ENCODE measurements at regions not wholly inside any gene's neighbourhood (a gene's known extent, or its start where the extent isn't known, plus 50 kb on each side); places are given as distances from the start of the nearest gene placed in this dataset.

- POLR2A ChIA-PET, result no interaction called here
- Histone ChIP-seq H3K9ac (replicated peaks; ENCODE audit: extremely low read depth, insufficient read depth, low read length) (no peak overlapping the region), H3K36me3 (ENCODE audit: control insufficient read depth in 2 of 2, extremely low read depth in 1 of 2, insufficient read depth in 2 of 2, low read length in 2 of 2) (no peaks in the 10 kb centered on the region), H3K4me2 (ENCODE audit: insufficient read depth, low read length) (peak overlapping the region; percentile 71), H3K27ac (ENCODE audit: insufficient read depth, low read depth, low read length) (no peak overlapping the region), H3K27me3 (ENCODE audit: control insufficient read depth in 2 of 2, insufficient read depth in 2 of 2, low read length in 2 of 2) (peaks cover 0 to 2% of the 10 kb centered on the region in 2 experiments), H3K4me3 (replicated peaks in 1 of 3; ENCODE audit: insufficient read depth in 1 of 3, low read depth in 1 of 3, low read length in 3 of 3) (no peak overlapping the region), H4K20me1 (replicated peaks; ENCODE audit: control insufficient read depth, extremely low read depth, insufficient read depth, low read length) (no peaks in the 10 kb centered on the region), H3K79me2 (ENCODE audit: control insufficient read depth, insufficient read depth, low read length) (no peaks in the 10 kb centered on the region), H3K9me1 (replicated peaks; ENCODE audit: control insufficient read depth, extremely low read depth, insufficient read depth, low read length) (no peaks in the 10 kb centered on the region), H2AFZ (ENCODE audit: low read depth, low read length) (no peak overlapping the region), H3K4me1 (ENCODE audit: control insufficient read depth, extremely low read depth, insufficient read depth, low read length) (peaks cover 13% of the 10 kb centered on the region), H3K9me3 (replicated peaks; ENCODE audit: control insufficient read depth, insufficient read depth, low read length) (no peaks in the 10 kb centered on the region)
- CTCF ChIA-PET, result no interaction called here
- dilution Hi-C loops (cut with MboI; ENCODE audit: extremely low pct_ligation_motif_present, low sequenced_read_pairs), result no loop called here
- no TSS peak for BruUV-seq (replicated peaks)
- DNase-seq (ENCODE audit: low read depth, low spot score) (peak; percentile 60), FAIRE-seq (no peak)
- intact Hi-C loops (cut with micrococcal nuclease), result no loop called here
- TF ChIP-seq JUN (IDR thresholded peaks at IDR 0.05; ENCODE audit: borderline replicate concordance, insufficient read depth, insufficient read length, low read depth) (peak; percentile 67), FOS (IDR thresholded peaks at IDR 0.05; ENCODE audit: borderline replicate concordance, insufficient read depth, low read length) (peak; percentile 84), POLR2A (IDR thresholded peaks at IDR 0.05; ENCODE audit: low read depth, low read length) (no peak), POLR2AphosphoS5 (IDR thresholded peaks at IDR 0.05; ENCODE audit: insufficient read depth, low read depth, low read length) (peak; percentile 20), GATA2 (IDR thresholded peaks at IDR 0.05; ENCODE audit: insufficient read depth, insufficient read length, low read depth, low read length) (peak; percentile 76)
Observed at GRCh38 chr3:34421762-34422161, 623.3 kb downstream of the PDCD6IP start.

GRCh38 chr3:34439796-34440195 lies 641.4 kb downstream of the PDCD6IP start:
- no TSS peak for BruUV-seq (replicated peaks)
- no peaks in the 10 kb centered on the region for H3K9me3 ChIP-seq (replicated peaks; ENCODE audit: control insufficient read depth, insufficient read depth, low read length)
- H4K20me1 ChIP-seq (replicated peaks; ENCODE audit: control insufficient read depth, extremely low read depth, insufficient read depth, low read length), result no peaks in the 10 kb centered on the region
- dilution Hi-C loops (cut with MboI; ENCODE audit: extremely low pct_ligation_motif_present, low sequenced_read_pairs) (no loop called here), intact Hi-C loops (cut with micrococcal nuclease) (no loop called here)
- DNase-seq (ENCODE audit: low read depth, low spot score) (no peak), FAIRE-seq (no peak)
- no peak overlapping the region for H3K27ac ChIP-seq (ENCODE audit: insufficient read depth, low read depth, low read length)
- TF ChIP-seq CTCF (IDR thresholded peaks at IDR 0.05; ENCODE audit: extremely low read depth in 1 of 2, insufficient read depth in 1 of 2, low read depth in 1 of 2, low read length in 2 of 2) (no peak), POLR2AphosphoS5 (IDR thresholded peaks at IDR 0.05; ENCODE audit: insufficient read depth, low read depth, low read length) (no peak), MAX (IDR thresholded peaks at IDR 0.05; ENCODE audit: insufficient read depth, insufficient read length) (no peak), GATA2 (IDR thresholded peaks at IDR 0.05; ENCODE audit: insufficient read depth, insufficient read length, low read depth, low read length) (no peak), EZH2 (IDR thresholded peaks at IDR 0.05; ENCODE audit: borderline replicate concordance, low read depth, low read length, severe bottlenecking) (no peak), FOS (IDR thresholded peaks at IDR 0.05; ENCODE audit: borderline replicate concordance, insufficient read depth, low read length) (no peak), JUN (IDR thresholded peaks at IDR 0.05; ENCODE audit: borderline replicate concordance, insufficient read depth, insufficient read length, low read depth) (no peak), POLR2A (IDR thresholded peaks at IDR 0.05; ENCODE audit: low read depth, low read length) (no peak), MYC (IDR thresholded peaks at IDR 0.05; ENCODE audit: low read depth, low read length) (no peak)
- ChIA-PET CTCF (no interaction called here), POLR2A (no interaction called here)
- H3K79me2 ChIP-seq (ENCODE audit: control insufficient read depth, insufficient read depth, low read length), result no peaks in the 10 kb centered on the region
- no peaks in the 10 kb centered on the region for H3K4me1 ChIP-seq (ENCODE audit: control insufficient read depth, extremely low read depth, insufficient read depth, low read length)
- H3K9me1 ChIP-seq (replicated peaks; ENCODE audit: control insufficient read depth, extremely low read depth, insufficient read depth, low read length), result no peaks in the 10 kb centered on the region
- no peak overlapping the region for H2AFZ ChIP-seq (ENCODE audit: low read depth, low read length)
- no peaks in the 10 kb centered on the region for H3K27me3 ChIP-seq (ENCODE audit: control insufficient read depth in 2 of 2, insufficient read depth in 2 of 2, low read length in 2 of 2)
- no peak overlapping the region for H3K4me2 ChIP-seq (ENCODE audit: insufficient read depth, low read length)
- H3K4me3 ChIP-seq (replicated peaks in 1 of 3; ENCODE audit: insufficient read depth in 1 of 3, low read depth in 1 of 3, low read length in 3 of 3), result no peak overlapping the region
- no peaks in the 10 kb centered on the region for H3K36me3 ChIP-seq (ENCODE audit: control insufficient read depth in 2 of 2, extremely low read depth in 1 of 2, insufficient read depth in 2 of 2, low read length in 2 of 2)
- no peak overlapping the region for H3K9ac ChIP-seq (replicated peaks; ENCODE audit: extremely low read depth, insufficient read depth, low read length)

All from endothelial cell of umbilical vein (primary cell).